H1 (cell line): ENCODE measurements at regions not wholly inside any gene's neighbourhood (a gene's known extent, or its start where the extent isn't known, plus 50 kb on each side); places are given as distances from the start of the nearest gene placed in this dataset.

Source experiments
- BACH1 ChIP-seq: IDR thresholded peaks from 2 replicates; pipeline ENCODE4 v1.6.1; 2012; ENCODE audit warnings: low read length, improper control_type of control experiment
- CTBP2 ChIP-seq: IDR thresholded peaks from 2 replicates; pipeline ENCODE4 v1.7.0; 2011; ENCODE audit warnings: borderline replicate concordance, mild to moderate bottlenecking, moderate library complexity, mixed read lengths, low read length; ENCODE audit not compliant: insufficient read depth, insufficient read length
- KDM5A ChIP-seq: fragments of 200-600 bp; IDR thresholded peaks from 2 replicates; pipeline ENCODE4 v1.7.1; 2012; ENCODE audit warnings: mild to moderate bottlenecking, low read length, inconsistent platforms, mixed read lengths
- POLR2A ChIP-seq, 2 experiments: IDR thresholded peaks; 1 replicate in 1 of 2; 2 replicates in 1 of 2; pipeline ENCODE4 v1.6.1; 2011; ENCODE audit warnings: low read depth in 2 of 2, low read length in 2 of 2, mild to moderate bottlenecking in 2 of 2; ENCODE audit errors: control extremely low read depth in 1 of 2
- RAD21 ChIP-seq, 2 experiments: IDR thresholded peaks in 1 of 2; conservative IDR thresholded peaks in 1 of 2; 2 replicates each; pipeline ENCODE4 v1.6.1; 2011; ENCODE audit warnings: low read depth in 2 of 2, low read length in 2 of 2, improper control_type of control experiment in 1 of 2, inconsistent platforms in 1 of 2, mild to moderate bottlenecking in 1 of 2, moderate library complexity in 1 of 2
- RBBP5 ChIP-seq: IDR thresholded peaks from 2 replicates; pipeline ENCODE4 v1.7.1; 2012; ENCODE audit warnings: low read depth, mild to moderate bottlenecking, inconsistent platforms, low read length, moderate library complexity, borderline replicate concordance
- SP1 ChIP-seq: IDR thresholded peaks from 2 replicates; pipeline ENCODE4 v1.6.1; 2011; ENCODE audit warnings: low read depth, low read length
- TAF7 ChIP-seq: optimal IDR thresholded peaks from 2 replicates; pipeline ENCODE3; 2011; ENCODE audit warnings: low read depth, mild to moderate bottlenecking, inconsistent platforms, low read length, moderate library complexity, borderline replicate concordance
- TF ChIP-seq, protein P1 (sequence below): fragments of 300-600 bp; sonication (generic); IDR thresholded peaks from 2 replicates; pipeline ENCODE4 v1.7.1; 2012; ENCODE audit warnings: low read length, moderate library complexity, mild to moderate bottlenecking, inconsistent platforms; ENCODE audit not compliant: insufficient replicate concordance
- TF ChIP-seq, protein P2 (sequence below): IDR thresholded peaks from 2 replicates; pipeline ENCODE4 v1.6.1; 2012; ENCODE audit warnings: inconsistent platforms

DNA sequence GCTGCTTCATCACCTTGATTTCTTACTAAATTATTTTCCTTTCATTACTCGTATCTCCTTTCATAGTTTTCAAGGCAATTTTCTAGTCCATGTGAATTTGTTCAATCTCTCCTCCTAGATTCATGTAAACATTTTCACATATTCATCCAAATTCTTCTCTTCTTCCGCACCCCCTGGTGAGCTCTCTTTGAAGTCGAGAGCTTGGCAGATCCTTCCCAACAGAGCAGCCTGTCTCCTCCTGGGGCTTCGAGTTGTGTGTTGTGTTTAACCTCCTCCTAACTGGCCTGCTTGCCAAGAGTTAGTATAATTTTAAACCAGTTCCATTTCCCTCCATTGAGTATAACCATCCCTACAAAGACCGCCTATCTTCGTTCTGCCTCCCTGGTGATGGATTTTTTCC lies 272.4 kb upstream of the CELF2 start (continued):
- TF ChIP-seq, protein P1, sequence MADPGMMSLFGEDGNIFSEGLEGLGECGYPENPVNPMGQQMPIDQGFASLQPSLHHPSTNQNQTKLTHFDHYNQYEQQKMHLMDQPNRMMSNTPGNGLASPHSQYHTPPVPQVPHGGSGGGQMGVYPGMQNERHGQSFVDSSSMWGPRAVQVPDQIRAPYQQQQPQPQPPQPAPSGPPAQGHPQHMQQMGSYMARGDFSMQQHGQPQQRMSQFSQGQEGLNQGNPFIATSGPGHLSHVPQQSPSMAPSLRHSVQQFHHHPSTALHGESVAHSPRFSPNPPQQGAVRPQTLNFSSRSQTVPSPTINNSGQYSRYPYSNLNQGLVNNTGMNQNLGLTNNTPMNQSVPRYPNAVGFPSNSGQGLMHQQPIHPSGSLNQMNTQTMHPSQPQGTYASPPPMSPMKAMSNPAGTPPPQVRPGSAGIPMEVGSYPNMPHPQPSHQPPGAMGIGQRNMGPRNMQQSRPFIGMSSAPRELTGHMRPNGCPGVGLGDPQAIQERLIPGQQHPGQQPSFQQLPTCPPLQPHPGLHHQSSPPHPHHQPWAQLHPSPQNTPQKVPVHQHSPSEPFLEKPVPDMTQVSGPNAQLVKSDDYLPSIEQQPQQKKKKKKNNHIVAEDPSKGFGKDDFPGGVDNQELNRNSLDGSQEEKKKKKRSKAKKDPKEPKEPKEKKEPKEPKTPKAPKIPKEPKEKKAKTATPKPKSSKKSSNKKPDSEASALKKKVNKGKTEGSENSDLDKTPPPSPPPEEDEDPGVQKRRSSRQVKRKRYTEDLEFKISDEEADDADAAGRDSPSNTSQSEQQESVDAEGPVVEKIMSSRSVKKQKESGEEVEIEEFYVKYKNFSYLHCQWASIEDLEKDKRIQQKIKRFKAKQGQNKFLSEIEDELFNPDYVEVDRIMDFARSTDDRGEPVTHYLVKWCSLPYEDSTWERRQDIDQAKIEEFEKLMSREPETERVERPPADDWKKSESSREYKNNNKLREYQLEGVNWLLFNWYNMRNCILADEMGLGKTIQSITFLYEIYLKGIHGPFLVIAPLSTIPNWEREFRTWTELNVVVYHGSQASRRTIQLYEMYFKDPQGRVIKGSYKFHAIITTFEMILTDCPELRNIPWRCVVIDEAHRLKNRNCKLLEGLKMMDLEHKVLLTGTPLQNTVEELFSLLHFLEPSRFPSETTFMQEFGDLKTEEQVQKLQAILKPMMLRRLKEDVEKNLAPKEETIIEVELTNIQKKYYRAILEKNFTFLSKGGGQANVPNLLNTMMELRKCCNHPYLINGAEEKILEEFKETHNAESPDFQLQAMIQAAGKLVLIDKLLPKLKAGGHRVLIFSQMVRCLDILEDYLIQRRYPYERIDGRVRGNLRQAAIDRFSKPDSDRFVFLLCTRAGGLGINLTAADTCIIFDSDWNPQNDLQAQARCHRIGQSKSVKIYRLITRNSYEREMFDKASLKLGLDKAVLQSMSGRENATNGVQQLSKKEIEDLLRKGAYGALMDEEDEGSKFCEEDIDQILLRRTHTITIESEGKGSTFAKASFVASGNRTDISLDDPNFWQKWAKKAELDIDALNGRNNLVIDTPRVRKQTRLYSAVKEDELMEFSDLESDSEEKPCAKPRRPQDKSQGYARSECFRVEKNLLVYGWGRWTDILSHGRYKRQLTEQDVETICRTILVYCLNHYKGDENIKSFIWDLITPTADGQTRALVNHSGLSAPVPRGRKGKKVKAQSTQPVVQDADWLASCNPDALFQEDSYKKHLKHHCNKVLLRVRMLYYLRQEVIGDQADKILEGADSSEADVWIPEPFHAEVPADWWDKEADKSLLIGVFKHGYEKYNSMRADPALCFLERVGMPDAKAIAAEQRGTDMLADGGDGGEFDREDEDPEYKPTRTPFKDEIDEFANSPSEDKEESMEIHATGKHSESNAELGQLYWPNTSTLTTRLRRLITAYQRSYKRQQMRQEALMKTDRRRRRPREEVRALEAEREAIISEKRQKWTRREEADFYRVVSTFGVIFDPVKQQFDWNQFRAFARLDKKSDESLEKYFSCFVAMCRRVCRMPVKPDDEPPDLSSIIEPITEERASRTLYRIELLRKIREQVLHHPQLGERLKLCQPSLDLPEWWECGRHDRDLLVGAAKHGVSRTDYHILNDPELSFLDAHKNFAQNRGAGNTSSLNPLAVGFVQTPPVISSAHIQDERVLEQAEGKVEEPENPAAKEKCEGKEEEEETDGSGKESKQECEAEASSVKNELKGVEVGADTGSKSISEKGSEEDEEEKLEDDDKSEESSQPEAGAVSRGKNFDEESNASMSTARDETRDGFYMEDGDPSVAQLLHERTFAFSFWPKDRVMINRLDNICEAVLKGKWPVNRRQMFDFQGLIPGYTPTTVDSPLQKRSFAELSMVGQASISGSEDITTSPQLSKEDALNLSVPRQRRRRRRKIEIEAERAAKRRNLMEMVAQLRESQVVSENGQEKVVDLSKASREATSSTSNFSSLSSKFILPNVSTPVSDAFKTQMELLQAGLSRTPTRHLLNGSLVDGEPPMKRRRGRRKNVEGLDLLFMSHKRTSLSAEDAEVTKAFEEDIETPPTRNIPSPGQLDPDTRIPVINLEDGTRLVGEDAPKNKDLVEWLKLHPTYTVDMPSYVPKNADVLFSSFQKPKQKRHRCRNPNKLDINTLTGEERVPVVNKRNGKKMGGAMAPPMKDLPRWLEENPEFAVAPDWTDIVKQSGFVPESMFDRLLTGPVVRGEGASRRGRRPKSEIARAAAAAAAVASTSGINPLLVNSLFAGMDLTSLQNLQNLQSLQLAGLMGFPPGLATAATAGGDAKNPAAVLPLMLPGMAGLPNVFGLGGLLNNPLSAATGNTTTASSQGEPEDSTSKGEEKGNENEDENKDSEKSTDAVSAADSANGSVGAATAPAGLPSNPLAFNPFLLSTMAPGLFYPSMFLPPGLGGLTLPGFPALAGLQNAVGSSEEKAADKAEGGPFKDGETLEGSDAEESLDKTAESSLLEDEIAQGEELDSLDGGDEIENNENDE = no peak
- TF ChIP-seq RAD21 (IDR thresholded peaks at IDR 0.05 in 1 of 2, conservative IDR thresholded peaks at IDR 0.05 in 1 of 2; ENCODE audit: low read depth in 2 of 2, low read length in 2 of 2) (no peak), BACH1 (no peak), SP1 (no peak), TAF7 (no peak), CTBP2 (no peak), RBBP5 (no peak), POLR2A (IDR thresholded peaks at IDR 0.05; ENCODE audit: control extremely low read depth in 1 of 2, low read depth in 2 of 2, low read length in 2 of 2) (no peak), KDM5A (no peak)
- TF ChIP-seq, protein P2, sequence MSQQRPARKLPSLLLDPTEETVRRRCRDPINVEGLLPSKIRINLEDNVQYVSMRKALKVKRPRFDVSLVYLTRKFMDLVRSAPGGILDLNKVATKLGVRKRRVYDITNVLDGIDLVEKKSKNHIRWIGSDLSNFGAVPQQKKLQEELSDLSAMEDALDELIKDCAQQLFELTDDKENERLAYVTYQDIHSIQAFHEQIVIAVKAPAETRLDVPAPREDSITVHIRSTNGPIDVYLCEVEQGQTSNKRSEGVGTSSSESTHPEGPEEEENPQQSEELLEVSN = no peak
